ENCODE measurements at regions not wholly inside any gene's neighbourhood (a gene's known extent, or its start where the extent isn't known, plus 50 kb on each side); places are given as distances from the start of the nearest gene placed in this dataset.

GRCh38 chr2:136045344-136045743 is 59.9 kb upstream of the DARS1 start:
- ATAC-seq (ENCODE audit: low read depth) (no peak), DNase-seq (no peak)
- no peak overlapping the region for H3K9ac ChIP-seq (ENCODE audit: low read length)
- ChIA-PET POLR2A (no interaction called here), CTCF (interaction anchor here (0.7 kb wide), 1 partner anchor 283 kb away, joined by 3 read pairs; no protein-coding TSS in a partner anchor)
- no peak overlapping the region for H3K4me2 ChIP-seq (replicated peaks; ENCODE audit: low read depth, low read length, poor library complexity, severe bottlenecking)
- H3K79me2 ChIP-seq (ENCODE audit: control insufficient read depth, insufficient read depth, low read length): no peaks in the 10 kb centered on the region
- H3K4me1 ChIP-seq (ENCODE audit: control insufficient read depth in 2 of 2, insufficient read depth in 2 of 2, low read length in 2 of 2): peaks cover 6 to 10% of the 10 kb centered on the region in 2 donors
- Mint-ChIP-seq H3K27me3 (no peaks in the 10 kb centered on the region), H3K4me3 (no peak overlapping the region), H3K27ac (no peak overlapping the region), H3K4me1 (peaks cover 28% of the 10 kb centered on the region), H3K9me3 (ENCODE audit: insufficient read depth) (no peaks in the 10 kb centered on the region)
- H3K9me3 ChIP-seq (ENCODE audit: control extremely low read depth in 1 of 3, control insufficient read depth in 2 of 3, insufficient read depth in 1 of 3, low read length in 2 of 3): no peaks in the 10 kb centered on the region
- intact Hi-C loops (cut with micrococcal nuclease): no loop called here
- no peaks in the 10 kb centered on the region for H3K27me3 ChIP-seq (replicated peaks in 1 of 4; ENCODE audit: control extremely low read depth in 1 of 4, control insufficient read depth in 3 of 4, insufficient read depth in 4 of 4, low read length in 3 of 4)
- TF ChIP-seq EZH2 (IDR thresholded peaks at IDR 0.05; ENCODE audit: borderline replicate concordance, insufficient read depth, low read depth, low read length, poor library complexity, severe bottlenecking): no peak
- TF ChIP-seq, protein P1, sequence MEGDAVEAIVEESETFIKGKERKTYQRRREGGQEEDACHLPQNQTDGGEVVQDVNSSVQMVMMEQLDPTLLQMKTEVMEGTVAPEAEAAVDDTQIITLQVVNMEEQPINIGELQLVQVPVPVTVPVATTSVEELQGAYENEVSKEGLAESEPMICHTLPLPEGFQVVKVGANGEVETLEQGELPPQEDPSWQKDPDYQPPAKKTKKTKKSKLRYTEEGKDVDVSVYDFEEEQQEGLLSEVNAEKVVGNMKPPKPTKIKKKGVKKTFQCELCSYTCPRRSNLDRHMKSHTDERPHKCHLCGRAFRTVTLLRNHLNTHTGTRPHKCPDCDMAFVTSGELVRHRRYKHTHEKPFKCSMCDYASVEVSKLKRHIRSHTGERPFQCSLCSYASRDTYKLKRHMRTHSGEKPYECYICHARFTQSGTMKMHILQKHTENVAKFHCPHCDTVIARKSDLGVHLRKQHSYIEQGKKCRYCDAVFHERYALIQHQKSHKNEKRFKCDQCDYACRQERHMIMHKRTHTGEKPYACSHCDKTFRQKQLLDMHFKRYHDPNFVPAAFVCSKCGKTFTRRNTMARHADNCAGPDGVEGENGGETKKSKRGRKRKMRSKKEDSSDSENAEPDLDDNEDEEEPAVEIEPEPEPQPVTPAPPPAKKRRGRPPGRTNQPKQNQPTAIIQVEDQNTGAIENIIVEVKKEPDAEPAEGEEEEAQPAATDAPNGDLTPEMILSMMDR (IDR thresholded peaks at IDR 0.05): no peak
- H4K20me1 ChIP-seq (ENCODE audit: control insufficient read depth, insufficient read depth, low read length, poor library complexity, severe bottlenecking): no peaks in the 10 kb centered on the region
- H3K36me3 ChIP-seq (replicated peaks in 1 of 2; ENCODE audit: control extremely low read depth in 1 of 2, control insufficient read depth in 1 of 2, extremely low read depth in 1 of 2, insufficient read depth in 2 of 2, low read length in 1 of 2): no peaks in the 10 kb centered on the region
- no peak overlapping the region for H3K27ac ChIP-seq (ENCODE audit: low read length in 2 of 2)
- H2AFZ ChIP-seq (ENCODE audit: insufficient read depth, low read depth, low read length, poor library complexity, severe bottlenecking): no peak overlapping the region
- no CpG with 5 or more reads among the region's 1 CpG for WGBS (ENCODE audit: insufficient coverage)
- no peak overlapping the region for H3K4me3 ChIP-seq (ENCODE audit: control extremely low read depth in 1 of 5, extremely low read depth in 1 of 5, insufficient read depth in 1 of 5, low read depth in 2 of 5, low read length in 4 of 5)
